GM12872 (cell line): ENCODE measurements at regions not wholly inside any gene's neighbourhood (a gene's known extent, or its start where the extent isn't known, plus 50 kb on each side); places are given as distances from the start of the nearest gene placed in this dataset.

Experiments
- TF ChIP-seq, protein P1 (sequence below): IDR thresholded peaks from 3 replicates; pipeline ENCODE4 v1.5.1; 2011; ENCODE audit warnings: low read depth, mild to moderate bottlenecking, low read length, moderate library complexity; ENCODE audit not compliant: insufficient read depth

DNA sequence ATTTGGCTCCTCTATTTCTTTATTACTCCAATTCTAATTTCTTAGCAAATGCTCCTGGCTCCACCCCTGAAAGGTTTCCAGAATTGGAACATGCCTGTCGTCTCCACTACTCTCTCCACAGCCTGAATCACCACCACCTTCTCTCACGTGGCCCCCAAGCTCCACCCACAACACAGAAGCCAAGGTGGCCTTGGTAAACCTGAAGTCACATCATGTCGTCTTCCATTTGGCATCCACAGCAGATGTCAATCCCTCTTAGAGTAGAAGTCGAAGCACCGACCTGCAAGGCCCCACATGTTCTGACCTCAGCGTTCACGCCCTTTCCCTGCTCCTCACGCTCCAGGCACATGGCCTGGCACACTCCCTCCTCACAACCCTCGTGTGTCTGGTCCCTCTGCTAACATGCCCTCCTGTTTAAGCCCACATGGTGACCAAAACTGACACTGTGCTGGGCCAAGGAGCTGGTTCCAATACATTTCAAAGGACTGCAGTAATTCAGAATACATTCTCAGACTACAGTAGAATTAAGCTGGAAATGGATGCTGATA is 56.3 kb upstream of the GPC1 start:
- TF ChIP-seq, protein P1, sequence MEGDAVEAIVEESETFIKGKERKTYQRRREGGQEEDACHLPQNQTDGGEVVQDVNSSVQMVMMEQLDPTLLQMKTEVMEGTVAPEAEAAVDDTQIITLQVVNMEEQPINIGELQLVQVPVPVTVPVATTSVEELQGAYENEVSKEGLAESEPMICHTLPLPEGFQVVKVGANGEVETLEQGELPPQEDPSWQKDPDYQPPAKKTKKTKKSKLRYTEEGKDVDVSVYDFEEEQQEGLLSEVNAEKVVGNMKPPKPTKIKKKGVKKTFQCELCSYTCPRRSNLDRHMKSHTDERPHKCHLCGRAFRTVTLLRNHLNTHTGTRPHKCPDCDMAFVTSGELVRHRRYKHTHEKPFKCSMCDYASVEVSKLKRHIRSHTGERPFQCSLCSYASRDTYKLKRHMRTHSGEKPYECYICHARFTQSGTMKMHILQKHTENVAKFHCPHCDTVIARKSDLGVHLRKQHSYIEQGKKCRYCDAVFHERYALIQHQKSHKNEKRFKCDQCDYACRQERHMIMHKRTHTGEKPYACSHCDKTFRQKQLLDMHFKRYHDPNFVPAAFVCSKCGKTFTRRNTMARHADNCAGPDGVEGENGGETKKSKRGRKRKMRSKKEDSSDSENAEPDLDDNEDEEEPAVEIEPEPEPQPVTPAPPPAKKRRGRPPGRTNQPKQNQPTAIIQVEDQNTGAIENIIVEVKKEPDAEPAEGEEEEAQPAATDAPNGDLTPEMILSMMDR = no peak

DNA sequence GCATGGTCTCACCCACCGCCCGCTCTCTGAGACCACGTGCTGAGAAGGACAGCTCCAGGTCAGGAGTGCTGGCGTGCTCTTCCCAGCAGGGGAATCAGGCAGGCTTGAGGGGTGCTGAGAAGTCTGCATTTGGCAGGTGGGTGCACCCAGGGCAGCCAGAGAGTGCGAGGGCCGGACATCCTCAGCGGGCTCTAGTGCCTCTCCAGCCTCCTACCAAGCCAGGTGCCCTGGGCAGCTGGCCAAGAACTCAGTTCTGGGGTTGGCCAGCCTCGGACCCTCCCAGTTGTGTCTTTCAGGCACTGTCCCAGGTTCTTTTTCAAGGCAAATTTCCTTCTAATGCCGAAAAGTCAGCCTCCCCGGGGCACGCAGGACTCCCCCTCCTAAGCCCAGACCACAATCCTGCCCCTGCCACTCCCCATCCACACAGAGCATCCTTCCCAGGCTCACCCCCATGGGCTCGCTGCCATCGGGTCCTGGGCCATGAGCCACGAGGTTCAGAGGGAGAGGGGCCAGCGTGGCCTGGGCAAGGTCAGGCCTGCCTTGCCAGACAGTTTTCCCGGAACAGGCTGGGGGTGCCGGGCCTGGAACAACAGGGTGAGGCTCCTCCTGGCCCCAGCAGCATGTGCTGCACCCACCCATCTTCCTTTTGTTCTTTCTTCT is 52.2 kb upstream of the GPC1 start:
- TF ChIP-seq, protein P1 = no peak

DNA sequence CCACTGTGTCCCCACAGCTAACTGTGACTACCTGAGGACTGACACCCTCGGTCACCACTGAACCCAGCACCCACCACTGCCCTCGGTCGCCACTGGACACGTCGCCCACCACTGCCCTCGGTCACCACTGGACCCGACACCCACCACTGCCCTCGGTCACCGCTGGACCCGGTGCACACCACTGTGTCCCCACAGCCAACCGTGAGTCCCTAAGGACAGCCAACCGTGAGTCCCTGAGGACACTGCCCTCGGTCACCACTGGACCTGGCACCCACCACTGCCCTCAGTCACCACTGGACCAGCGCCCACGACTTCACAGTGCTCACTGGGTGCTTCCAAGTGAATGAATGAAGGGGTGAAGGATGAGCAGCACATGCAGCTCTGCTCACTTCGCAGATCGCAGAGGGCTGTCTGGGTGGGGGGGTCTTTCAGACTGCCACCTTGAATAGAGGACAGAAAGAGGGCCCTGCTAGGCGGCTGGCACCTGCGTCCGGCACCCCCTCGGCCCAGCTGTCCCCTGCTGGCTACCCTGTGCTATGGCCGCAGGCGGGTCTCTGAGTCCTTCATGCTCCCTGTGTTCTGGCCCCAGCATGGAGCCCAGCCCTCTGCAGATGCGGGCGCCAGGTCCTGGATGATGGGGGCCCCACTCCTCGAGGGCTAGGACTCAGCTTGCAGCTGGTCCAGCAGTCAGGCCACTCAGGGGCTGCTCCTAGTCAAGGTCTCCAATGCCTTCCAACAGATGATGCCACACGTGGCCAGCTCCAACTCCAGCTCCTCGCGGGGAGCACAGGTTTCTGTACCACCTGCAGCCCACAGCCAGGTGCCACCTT is 51.4 kb upstream of the GPC1 start:
- TF ChIP-seq, protein P1 = no peak

DNA sequence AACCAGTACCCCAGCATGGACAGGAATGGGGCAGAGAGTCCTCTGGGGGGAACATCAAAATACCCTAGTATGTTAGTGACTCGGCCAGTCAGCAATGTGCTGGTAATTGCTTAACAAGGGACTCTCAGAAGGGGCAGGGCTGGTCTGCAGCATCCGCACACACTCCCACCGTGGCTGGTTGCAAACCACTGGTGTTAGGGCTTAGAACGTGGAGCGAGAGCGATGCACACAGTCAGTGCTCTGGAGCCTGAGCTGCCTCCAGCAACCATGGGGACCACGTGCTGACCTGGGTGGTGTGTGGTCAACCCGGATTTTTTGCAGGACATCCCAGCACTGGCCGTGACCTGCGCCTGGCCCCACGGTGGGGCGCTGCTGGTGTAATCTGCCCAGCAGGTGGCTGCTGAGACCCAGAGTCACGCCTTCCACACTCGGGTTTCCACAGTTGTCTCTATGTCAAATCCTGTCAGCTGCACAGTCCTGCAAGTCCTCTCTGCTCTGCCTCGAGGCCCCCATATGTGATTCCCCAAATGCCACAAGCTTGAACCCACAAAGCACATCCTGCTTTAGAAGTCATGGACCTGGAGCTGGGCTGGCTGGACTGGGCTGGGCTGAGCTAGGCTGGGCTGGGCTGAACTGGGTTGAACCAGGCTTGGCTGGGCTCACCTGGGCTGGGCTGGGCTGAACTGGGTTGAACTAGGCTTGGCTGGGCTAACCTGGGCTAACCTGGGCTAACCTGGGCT is 50.6 kb upstream of the GPC1 start:
- TF ChIP-seq, protein P1 = no peak
